A673 (cell line): ENCODE measurements at regions not wholly inside any gene's neighbourhood (a gene's known extent, or its start where the extent isn't known, plus 50 kb on each side); places are given as distances from the start of the nearest gene placed in this dataset.

Source experiments
- BruUV-seq: library from RNA; stranded (reverse); fragments of 400-500 nt; replicated peaks from 2 replicates; lab custom pipeline; 2021; lab: Mats Ljungman, UMichigan
- CTCF ChIA-PET: fragments of 300-600 bp; sonication (Branson Sonifier 250); formaldehyde crosslinking; loops from one replicate; lab custom pipeline; 2022; ENCODE audit warnings: antibody characterized with exemption; lab: Charles Lee
- POLR2A ChIA-PET: fragments of 300-600 bp; sonication (Branson Sonifier 250); formaldehyde crosslinking; loops from one replicate; lab custom pipeline; 2022; ENCODE audit warnings: antibody characterized with exemption; ENCODE audit not compliant: low non-redundant PET; lab: Charles Lee
- DNase-seq: peaks from one replicate; pipeline ENCODE4 v3.0.0-alpha.2; 2015; ENCODE audit warnings: low spot score
- H3K27ac ChIP-seq: fragments of 200-600 bp; sonication (generic); 2 replicates; pipeline ENCODE4 v1.5.1; 2016; ENCODE audit warnings: mixed run types, low read depth, mild to moderate bottlenecking, mixed read lengths, antibody characterized with exemption, low read length; ENCODE audit not compliant: poor library complexity, severe bottlenecking
- H3K27me3 ChIP-seq: fragments of 200-600 bp; sonication (generic); replicated peaks from 2 replicates; pipeline ENCODE4 v1.6.1; 2017; ENCODE audit warnings: mixed run types, low read depth, mild to moderate bottlenecking, mixed read lengths, antibody characterized with exemption, low read length; ENCODE audit not compliant: insufficient read depth, poor library complexity
- H3K36me3 ChIP-seq: fragments of 200-600 bp; sonication (generic); 2 replicates; pipeline ENCODE4 v1.6.1; 2016; ENCODE audit warnings: mixed run types, mild to moderate bottlenecking, mixed read lengths, antibody characterized with exemption, low read length; ENCODE audit not compliant: insufficient read depth, poor library complexity, severe bottlenecking
- H3K4me1 ChIP-seq: fragments of 200-600 bp; sonication (generic); 2 replicates; pipeline ENCODE4 v1.6.1; 2017; ENCODE audit warnings: mixed run types, mild to moderate bottlenecking, mixed read lengths, antibody characterized with exemption, low read length; ENCODE audit not compliant: insufficient read depth, poor library complexity, severe bottlenecking
- H3K4me3 ChIP-seq: fragments of 200-600 bp; sonication (generic); 2 replicates; pipeline ENCODE4 v1.5.1; 2016; ENCODE audit warnings: low read depth, mixed run types, mild to moderate bottlenecking, mixed read lengths, low read length; ENCODE audit not compliant: poor library complexity, severe bottlenecking
- H3K9me3 ChIP-seq: fragments of 200-600 bp; sonication (generic); 2 replicates; pipeline ENCODE4 v1.6.1; 2016; ENCODE audit warnings: mixed run types, low read depth, mild to moderate bottlenecking, mixed read lengths, antibody characterized with exemption, low read length; ENCODE audit not compliant: poor library complexity, severe bottlenecking
- CTCF ChIP-seq: fragments of 300-800, 200-600 bp; sonication (generic); conservative IDR thresholded peaks from 2 replicates; pipeline ENCODE4 v1.5.1; 2017; ENCODE audit warnings: low read depth, mild to moderate bottlenecking, antibody characterized with exemption, low read length, moderate library complexity, mixed read lengths
- EZH2 ChIP-seq: fragments of 200-600 bp; sonication (generic); IDR thresholded peaks from 2 replicates; pipeline ENCODE4 v1.6.1; 2017; ENCODE audit warnings: borderline replicate concordance, low read depth, mild to moderate bottlenecking, mixed read lengths, antibody characterized with exemption, low read length; ENCODE audit not compliant: poor library complexity, severe bottlenecking
- intact Hi-C: fragments of 100-400 bp; cut with micrococcal nuclease; formaldehyde crosslinking; loops from one replicate; pipeline ENCODE4 v1.10.0; 2022; ENCODE audit not compliant: unreplicated experiment

DNA sequence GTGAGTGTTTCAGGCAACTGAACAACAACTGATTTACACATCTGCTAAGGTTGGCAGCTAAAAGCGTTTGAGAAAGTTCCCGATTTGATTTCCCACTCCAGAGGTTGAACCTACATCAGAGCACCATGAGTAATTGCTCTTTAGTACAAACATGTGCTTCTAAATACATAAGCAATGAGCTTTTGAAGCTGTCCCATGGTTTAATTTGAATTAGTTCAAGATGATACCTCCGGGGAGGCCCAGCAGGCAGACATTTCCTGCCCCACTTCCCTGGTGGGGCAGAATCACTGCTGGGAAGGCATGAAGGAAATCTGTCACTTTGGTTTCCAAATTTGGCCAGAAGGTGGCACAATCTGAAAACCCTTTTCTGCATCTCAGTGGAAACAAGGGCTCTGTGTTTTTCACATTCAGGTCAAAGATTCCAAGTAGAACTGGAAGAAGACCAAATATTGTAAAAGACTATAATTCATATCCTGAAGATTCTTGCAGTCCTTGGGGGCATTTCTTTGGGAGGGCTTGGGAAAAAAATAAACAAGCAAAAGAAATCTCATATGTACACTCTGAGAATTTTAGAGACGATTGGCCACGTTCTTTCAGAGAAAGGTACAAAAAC, 176.2 kb upstream of the FAM20A start:
- peak; percentile 97 for DNase-seq
- intact Hi-C loops: loop anchor here (1.0 to 10.0 kb wide), 7 partner anchors 36 to 617 kb away; no protein-coding TSS in a partner anchor
- ChIA-PET POLR2A (interaction anchor here (0.7 kb wide), 1 partner anchor 35 kb away, joined by 3 read pairs; no protein-coding TSS in a partner anchor), CTCF (interaction anchor here (0.7 to 2.6 kb wide), 4 partner anchors 45 to 460 kb away, joined by 3 to 9 read pairs (median 5); no protein-coding TSS in a partner anchor)
- Histone ChIP-seq H3K27ac (peak overlapping the region; percentile 92), H3K4me3 (no peak overlapping the region), H3K9me3 (peaks cover 4% of the 10 kb centered on the region), H3K4me1 (peaks cover 51% of the 10 kb centered on the region), H3K36me3 (no peaks in the 10 kb centered on the region), H3K27me3 (no peaks in the 10 kb centered on the region)
- TF ChIP-seq EZH2: no peak
- peak; percentile 83 for TF ChIP-seq CTCF
- no TSS peak for BruUV-seq

GRCh38 chr17:68776451-68776850, 175.3 kb upstream of the FAM20A start:
- CTCF ChIA-PET: interaction anchor here (0.7 to 2.6 kb wide), 4 partner anchors 45 to 461 kb away, joined by 3 to 9 read pairs (median 5); no protein-coding TSS in a partner anchor
- H3K27ac ChIP-seq: peak overlapping the region; percentile 92

GRCh38 chr17:68775969-68776368, 174.8 kb upstream of the FAM20A start:
- no peak overlapping the region for H3K4me3 ChIP-seq
- H3K9me3 ChIP-seq: no peaks in the 10 kb centered on the region
- no peaks in the 10 kb centered on the region for H3K36me3 ChIP-seq
- TF ChIP-seq CTCF (no peak), EZH2 (no peak)
- ChIA-PET CTCF (interaction anchor here (2.6 kb wide), 1 partner anchor 459 kb away, joined by 9 read pairs; no protein-coding TSS in a partner anchor), POLR2A (no interaction called here)
- DNase-seq: no peak
- intact Hi-C loops: loop anchor here (2.0 to 10.0 kb wide), 4 partner anchors 135 to 619 kb away; no protein-coding TSS in a partner anchor
- peak overlapping the region; percentile 92 for H3K27ac ChIP-seq
- peaks cover 55% of the 10 kb centered on the region for H3K4me1 ChIP-seq
- no TSS peak for BruUV-seq
- H3K27me3 ChIP-seq: no peaks in the 10 kb centered on the region

More at GRCh38 chr17:68776451-68776850, 175.3 kb upstream of the FAM20A start:
- Histone ChIP-seq H3K4me3 (no peak overlapping the region), H3K27me3 (no peaks in the 10 kb centered on the region), H3K9me3 (no peaks in the 10 kb centered on the region), H3K36me3 (no peaks in the 10 kb centered on the region), H3K4me1 (peaks cover 55% of the 10 kb centered on the region)
- TF ChIP-seq CTCF (no peak), EZH2 (no peak)
- DNase-seq: peak; percentile 23
- intact Hi-C loops: loop anchor here (2.0 to 10.0 kb wide), 4 partner anchors 134 to 618 kb away; no protein-coding TSS in a partner anchor
- BruUV-seq: no TSS peak
- POLR2A ChIA-PET: interaction anchor here (0.7 kb wide), 1 partner anchor 36 kb away, joined by 3 read pairs; no protein-coding TSS in a partner anchor
